ENCODE measurements at regions not wholly inside any gene's neighbourhood (a gene's known extent, or its start where the extent isn't known, plus 50 kb on each side); places are given as distances from the start of the nearest gene placed in this dataset.
A peak's percentile ranks its signal among the peaks of the same experiment; 100 is the strongest.
"Not testable (repeated sequence)": the region's sequence is repeated elsewhere in the genome, so short reads cannot be mapped to it uniquely, and the experiment has no call there.

DNA sequence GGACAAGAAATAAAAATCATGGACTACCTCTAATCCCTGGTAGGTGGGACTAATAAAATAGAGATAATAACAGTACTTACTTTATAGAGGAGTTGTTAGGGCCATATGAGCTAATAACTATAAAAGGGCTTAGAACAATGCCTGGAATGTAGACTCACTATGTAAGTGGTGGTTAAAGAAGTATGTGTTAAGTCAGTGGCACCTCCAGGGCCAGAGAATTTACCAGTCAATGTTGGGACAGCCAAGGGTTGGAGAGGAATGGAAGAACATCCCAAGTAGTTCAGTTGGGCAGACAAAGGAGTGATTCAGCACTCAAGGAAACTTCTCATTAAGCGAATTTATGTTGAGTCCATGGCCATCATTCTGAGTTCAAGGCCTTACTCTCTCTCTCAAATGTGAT, 116.8 kb downstream of the OTOR start:
- no peak for DNase-seq

DNA sequence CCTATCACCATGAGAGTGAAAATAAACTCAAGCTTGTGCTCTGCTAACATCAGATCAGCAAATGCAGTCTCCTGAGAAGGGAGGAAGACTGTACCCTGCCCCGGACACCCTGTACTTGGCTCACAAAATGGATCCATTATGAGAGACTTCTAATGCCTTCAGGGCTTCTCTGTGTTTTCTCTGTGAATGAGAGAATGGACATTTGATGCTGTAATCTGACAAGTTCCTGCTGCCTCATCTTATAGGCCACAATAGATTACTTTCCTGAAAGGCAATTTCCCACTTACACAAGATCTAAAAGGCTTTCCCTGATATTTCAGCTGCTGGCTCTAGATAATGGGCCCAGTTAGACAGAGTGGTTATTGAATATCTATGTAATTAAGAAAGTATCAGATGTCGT, 117.2 kb downstream of the OTOR start:
- DNase-seq: no peak

DNA sequence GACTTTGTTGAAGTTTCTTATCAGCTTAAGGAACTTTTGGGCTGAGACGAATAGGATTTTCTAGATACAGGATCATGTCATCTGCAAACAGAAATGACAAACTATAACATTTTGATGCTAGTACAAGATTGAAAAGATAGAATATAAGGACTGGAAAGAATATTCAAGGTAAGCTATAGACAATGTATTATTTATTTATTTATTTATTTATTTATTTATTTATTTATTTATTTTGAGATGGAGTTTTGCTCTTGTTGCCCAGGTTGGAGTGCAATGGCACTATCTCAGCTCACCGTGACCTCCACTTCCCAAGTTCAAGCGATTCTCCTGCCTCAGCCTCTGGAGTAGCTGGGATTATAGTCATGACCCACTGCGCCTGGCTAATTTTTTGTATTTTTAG, 125.0 kb downstream of the OTOR start:
- not testable (repeated sequence) for DNase-seq

DNA sequence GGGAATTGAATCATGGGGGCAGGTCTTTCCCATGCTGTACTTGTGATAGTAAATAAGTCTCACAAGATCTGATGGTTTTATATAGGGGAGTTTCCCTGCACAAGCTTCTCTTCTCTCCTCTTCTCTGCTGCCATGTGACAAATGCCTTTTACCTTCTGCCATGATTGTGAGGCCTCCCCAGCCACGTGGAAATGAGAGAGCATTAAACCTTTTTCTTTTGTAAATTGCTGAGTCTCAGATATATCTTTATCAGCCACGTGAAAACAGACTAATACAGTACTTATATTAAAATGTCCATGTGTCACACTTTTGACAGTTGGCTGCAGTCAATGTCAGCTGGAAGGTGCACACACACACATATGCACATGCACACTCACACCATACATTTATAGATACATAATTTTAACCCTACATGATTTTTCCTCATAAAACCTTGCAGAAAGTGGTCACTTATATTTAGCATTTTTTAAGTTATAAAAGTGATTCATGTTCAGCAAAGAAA, 128.9 kb downstream of the OTOR start:
- DNase-seq: no peak

DNA sequence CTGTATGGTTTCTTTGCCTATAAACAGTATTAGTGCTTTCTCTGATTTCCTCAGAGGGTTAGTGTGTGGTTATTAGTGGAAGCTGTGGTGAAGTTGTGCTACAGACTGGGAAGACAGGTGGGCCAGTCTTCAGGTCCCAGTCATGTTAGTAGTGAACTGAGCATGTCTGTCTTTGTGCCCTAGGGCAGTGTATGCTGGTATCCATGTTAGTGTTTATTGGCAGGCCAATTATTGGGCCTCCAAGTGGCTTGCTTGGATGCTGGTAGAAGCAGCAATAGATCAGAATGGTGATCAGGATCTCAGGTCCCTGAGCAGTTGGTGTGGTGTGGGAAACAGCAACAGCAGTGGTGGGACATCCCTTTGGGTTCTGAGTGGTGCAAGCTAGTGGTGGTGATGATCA, 137.6 kb downstream of the OTOR start:
- no peak for DNase-seq

DNA sequence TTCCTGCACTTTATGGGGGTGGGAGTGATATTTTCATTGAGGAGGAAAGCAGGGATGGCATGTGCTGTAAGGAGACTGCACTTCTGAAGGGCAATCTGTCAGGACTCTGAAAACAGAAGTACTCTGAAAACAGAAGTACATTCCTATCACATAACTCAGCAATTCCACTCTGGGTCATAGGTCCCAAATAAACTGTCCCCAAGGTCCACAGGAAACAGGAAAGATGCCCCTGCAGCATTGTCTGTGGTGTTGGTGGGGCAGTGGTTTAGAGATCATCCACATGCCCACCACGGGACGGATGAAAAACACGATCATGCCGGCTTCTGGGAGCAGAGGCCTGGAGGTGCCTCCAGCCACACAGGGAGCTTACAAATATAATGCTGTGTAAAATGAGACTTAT, 150.3 kb downstream of the OTOR start:
- DNase-seq: no peak

DNA sequence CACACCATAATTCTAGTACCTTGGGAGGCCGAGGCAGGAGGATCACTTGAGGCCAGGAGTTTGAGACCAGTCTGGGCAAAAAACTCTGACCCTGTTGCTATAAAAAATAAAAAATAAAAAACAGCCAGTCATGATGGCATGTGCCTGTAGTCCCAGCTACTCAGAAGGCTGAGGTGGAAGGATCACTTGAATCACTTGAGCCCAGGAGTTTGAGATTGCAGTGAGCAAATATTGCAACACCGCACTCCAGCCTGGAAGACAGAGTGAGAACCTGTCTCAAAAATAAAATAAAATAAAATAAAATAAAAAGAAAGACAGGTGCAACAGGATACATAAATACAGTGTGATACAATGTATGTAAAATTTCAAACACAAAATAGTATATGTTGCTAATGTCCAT, 154.5 kb downstream of the OTOR start:
- DNase-seq: no peak

DNA sequence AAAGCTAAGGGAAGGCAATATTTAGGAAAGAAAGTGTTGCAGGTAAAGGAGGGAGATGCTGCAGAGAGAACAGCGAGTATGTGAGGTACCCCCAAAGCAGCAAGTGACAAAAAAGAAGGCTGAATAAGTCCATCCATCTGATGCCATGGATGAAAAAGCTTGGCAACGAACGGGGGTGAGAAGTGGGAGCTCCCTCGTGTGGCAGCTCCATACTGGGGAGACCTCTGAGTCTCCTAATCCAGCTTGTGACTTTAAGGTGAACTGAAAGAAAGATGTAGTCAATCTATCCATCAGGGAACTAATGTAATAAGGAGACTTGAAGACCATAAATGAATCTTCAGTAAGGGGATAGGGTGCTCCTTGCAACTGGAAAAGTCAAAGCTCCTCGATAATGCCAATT, 156.6 kb downstream of the OTOR start:
- peak; percentile 0 for DNase-seq

DNA sequence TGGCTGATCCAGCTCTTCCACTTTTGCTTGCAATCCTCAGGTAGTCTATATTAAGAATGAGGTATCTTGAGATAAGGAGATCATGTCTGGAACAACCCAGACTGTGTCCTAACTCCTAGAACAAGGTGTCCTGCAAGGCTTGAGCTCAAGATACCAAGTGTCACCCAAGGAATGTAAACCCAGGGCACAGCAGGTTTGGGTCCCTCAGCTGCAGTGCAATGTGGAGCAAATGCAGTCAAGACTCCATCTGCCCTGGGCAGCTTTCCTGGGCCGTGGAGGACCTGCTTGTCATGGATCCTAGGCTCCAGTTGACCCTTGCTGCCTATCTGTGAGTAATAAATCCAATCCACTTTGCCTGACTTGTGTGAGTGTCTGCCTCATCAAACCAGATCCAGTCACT, 166.1 kb downstream of the OTOR start:
- no peak for DNase-seq

DNA sequence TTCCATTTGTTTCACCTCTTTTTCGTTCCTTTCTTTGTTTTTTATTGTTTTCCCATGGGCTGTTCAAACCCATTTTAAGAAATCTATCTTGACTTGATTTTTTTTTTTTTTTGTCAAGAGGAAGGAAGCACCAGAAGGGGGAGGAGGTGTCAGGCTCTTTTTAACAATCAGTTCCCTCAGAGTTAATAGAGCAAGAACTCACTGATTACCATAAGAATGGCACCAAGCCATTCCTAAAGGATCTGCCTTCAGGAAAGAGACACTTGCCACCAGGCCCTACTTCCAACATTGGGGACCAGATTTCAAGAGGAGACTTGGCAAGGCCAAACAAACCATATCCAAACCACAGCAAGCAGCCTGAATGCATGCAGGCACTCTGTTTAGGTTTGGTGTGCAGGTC, 168.0 kb downstream of the OTOR start:
- no peak for DNase-seq

DNA sequence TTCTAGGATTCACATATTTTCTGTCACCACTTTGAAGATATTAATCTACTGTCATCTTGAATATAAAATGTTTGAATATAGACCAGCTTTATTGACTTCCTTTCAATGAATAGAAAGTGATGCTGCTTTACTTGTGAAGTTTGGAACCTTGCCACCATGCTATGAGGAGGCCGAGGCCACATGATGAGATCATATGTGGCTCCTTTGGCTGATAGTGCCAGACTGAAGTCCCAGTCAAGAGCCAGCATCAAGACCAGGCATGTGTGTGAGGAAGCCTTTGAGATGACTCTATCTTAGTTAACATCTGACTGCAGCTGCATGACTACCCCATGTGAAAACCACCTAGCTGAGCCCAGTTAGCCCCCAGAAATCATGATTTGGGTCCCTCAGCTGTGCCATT, 169.5 kb downstream of the OTOR start:
- no peak for DNase-seq

DNA sequence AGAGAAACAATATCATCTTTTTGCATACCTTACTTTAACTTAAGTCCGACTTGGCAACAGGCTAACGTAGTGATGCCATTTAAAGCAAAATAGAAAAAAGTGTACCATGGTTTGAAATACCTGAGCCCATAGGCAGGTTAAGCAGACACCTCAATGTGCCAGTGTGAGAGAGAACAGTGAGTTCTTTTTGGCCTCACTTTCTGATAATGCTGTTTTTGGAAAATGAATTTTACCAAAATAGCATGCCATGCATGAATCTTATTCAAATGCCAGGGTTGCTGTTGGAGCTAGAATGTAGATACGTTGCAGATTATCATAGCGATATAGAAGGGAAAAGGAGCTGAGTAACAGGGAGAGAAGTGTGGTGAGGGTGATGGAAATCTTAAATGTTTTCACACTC, 170.2 kb downstream of the OTOR start:
- no peak for DNase-seq

DNA sequence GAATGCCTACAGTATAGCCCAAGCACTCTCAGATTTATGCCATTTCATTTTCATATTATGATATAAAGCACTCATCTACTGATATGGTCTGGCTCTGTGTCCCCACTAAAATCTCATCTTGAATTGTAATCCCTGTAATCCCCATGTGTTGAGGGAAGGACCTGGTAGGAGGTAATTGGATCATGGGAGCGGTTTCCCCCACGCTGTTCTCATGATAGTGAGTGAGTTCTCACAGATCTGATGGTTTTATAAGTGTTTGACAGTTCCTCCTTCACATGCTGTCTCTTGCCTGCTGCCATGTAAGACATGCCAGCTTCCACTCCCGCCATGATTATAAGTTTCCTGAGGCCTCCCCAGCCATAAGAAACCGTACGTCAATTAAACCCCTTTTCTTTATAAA, 171.7 kb downstream of the OTOR start:
- no peak for DNase-seq

DNA sequence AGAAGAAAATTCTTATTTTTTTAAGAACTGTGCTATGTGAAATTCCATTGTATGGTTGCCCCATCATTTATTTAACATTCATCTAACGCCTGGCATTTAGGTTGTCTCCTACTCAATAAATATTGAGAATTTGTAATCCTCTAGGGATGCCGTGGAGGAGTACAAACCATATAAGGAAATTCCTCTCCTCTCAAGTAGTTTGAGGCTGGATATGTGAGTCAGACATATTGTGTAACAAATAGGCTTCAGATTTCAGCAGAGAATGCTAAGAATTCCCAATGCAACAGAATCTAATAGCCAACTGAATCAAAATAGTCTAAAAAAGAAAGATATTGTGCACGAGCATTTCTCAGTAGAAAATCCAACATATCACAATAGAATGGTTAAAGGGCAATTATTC, 174.7 kb downstream of the OTOR start:
- no peak for DNase-seq

DNA sequence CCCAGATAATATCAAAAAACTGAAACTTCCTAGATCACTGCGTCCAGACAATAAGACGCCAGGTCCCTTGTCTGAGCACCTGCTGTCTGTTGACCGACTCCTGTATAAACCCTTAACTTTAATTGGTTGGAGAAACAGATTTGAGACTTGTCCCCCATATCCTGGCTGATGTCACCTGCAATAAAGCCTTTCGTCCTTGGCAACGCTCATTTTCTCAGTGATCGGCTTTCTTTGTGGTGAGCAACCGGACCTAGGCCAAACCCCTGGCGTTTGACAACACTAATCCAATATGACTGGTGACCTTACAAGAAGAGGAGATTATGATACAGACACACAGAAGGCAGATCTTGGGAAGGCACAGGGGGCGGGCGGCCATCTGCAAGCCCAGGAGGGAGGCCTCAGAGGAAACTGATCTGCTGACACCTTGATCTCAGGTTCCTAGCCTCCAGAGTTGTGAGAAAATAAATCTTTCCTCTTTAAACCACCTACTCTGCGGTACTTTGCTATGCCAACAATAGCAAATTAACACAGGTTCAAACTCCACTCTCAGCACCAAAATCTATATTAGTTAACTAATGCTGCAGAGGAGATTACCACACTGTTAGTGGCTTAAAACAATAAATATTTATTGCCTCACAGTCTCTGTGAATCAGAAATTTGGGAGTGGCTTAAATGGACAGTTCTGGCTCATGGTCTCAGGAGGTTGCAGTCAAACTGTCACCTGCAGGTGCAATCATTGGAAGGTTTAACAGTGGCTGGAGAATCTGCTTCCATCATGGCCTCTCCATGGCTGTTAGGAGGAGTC, 178.7 kb downstream of the OTOR start:
- DNase-seq: no peak

DNA sequence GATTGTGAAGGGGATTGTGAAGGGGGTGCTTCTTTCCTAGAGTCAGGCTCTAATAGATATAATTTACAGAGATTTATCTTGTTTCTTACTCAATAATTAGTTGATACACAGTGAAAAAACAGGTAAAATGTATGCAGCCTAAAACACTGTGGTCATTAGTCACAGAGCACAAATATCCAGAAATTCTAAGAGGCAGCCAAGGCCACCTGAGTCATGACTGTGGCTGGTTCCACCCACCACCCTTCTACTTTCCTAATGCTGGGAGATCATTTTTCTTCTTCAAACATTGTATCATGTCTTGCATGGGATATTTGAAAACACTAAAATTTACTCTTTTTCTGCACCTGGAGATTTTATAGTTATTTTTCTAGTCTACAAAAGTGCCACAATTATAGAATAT, 181.6 kb downstream of the OTOR start:
- DNase-seq: no peak

DNA sequence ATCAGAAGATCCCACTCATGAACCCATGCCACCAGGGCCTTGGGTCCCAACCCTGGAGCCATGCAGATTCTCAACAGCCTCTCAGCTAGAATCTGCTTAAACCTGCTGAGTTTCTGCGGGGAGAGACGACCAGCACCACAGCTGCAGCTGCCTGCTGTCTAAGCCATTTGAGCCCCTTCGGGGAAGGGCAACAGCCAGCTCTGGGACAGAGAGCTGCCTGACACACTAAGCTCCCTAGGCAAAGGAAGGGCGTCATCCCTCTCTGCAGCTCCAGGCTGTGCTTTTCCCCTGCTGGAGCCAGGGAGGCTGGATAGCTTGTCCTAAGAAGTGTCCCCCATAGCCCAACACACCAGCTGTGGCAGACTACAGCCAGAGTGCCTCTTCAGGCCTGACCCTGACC, 182.5 kb downstream of the OTOR start:
- no peak for DNase-seq

DNA sequence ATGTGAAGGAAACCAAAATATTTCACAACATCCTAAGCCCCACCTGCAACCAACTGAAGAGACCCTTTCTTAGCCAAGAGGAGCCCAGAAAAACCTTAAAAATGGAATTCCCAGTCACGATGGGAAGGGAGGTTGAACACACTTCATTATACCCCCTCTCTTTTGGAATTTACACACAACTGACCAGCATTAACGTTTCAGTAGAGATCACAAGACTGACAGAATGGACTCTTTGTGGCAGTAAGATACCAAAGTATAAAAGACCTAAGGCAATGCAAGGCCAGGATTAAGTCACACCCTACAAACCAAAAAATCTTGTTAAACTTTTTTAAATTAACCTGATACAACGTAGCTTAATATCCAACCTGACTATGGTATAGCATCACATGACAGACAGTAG, 190.9 kb downstream of the OTOR start:
- DNase-seq: no peak

DNA sequence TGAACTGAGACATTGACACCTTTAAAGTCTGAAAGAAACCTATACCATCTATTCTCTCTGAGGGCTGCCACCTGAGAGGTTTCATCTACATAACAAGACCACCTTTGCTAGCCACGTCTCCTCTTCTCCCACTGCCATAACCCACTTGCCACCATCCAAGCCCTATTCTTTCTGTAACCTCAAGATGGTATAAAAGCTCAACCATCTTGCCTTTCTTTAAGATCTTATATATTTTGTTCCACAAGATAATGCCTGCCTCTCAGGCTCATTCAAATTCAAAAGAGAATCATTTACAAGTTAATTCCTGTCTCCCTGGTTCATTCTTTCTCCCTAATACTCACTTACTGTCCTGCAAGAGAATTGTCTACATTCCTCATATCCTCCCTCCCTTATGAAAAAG, 192.5 kb downstream of the OTOR start:
- DNase-seq: no peak

DNA sequence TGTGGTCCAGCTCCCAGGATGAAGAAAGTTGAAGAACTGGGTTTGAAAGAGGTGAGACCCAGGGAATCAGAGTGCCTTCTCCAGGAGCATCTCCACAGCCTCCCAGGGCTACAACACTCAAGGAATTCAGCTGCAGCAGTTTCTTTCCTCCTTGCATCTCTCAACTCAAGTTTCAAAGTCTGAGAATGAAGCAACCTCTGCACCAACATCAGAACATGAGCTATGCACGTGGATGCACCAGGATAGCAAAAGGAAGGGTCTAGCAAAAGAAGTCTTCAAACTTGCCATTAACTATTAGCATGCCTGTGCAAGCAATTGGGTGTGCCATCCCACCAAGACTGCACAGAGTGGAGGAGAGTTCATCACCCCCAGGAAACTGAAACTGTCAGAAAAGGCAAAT, 193.9 kb downstream of the OTOR start:
- no peak for DNase-seq

DNA sequence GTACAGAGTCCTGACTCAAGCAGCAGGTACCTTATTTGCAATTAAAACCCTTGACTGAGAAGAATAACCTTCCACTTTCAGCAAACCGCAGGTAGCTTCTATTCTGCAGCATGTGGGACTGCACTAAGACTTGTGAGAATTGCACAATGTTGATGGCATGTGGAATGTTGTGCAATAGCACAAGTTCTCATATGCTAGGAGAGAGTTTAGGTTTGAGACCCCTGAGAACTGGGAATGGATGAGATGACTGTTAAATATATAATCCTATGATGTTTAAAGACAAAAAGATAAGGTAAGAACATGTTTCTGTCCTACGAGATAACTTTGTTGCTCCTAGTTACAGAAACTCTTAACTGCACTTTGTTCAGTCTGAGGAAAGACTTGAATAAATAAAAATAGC, 194.6 kb downstream of the OTOR start:
- peak; percentile 0 for DNase-seq

DNA sequence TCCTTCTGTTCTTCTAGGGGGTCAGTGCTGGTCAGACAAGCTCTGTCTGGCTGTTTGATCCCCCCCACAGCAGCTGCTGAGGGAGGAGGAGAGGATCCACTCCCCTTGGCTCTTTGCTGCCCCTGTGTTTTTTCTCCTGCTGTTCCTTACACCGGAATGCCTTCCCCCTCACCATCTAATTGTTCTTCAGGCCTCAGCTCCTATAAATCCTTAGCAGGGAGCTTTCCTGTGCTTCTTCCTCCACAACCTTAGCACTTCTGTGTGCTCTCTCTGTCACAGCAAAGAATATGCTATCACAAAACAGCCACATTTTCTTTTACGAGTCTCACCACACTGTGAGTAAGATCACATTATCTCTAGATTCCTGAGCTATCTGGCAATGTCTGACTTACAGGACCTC, 196.6 kb downstream of the OTOR start:
- DNase-seq: no peak

DNA sequence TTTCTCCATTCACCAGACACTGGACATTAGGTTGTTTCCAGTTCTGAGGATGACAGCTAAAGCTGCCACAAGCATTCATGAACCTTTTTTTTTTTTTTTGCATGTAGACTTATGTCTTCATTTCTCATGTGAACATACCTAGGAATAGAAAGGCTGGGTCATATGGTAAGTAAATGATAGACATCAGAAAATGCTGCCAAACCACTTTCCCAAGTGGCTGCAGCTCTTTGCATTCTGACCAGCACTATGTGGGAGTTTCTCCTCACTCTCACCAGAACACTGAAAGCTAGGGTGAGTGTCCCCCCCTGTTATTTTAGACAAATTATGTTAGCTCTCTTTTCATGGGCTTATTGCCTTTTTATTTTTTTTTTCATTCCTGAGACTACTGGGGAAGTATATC, 197.5 kb downstream of the OTOR start:
- DNase-seq: no peak

DNA sequence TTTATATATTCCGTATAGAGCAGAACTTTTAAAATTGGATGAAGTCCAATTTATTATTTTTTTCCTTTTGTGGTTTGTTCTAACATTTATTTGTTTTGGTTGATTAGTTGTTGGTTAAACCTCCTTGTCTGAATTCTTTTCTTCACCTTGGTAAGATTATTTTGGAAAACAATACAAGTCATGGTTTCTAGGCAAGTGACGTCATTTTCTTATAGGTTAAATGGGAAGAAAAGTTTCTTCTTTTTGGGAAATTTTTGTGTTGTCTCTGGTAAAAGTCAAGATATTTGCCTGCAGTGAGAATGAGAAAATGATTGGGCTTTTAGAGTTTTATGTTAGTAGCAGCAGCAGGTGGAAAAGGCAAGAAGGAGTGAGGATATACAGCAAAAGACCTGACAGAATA, 197.9 kb downstream of the OTOR start:
- no peak for DNase-seq

DNA sequence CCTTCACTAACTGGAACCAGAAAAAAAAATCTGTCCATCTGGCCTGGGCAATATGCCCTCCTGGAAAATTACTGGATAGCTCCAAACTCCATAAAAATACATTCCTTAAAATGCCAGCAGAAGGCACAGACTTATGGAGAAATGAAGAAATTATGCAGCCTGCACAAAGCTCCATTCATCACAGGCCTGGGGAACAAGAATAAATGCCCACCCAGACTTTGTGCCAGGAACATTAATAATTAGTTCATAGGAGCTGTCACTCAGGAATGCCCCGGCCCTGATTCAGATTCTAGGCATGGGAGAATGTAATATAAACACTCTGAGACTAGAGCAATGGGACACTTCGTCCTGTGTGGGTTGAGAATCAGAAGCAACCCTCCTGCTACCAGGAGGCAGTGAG, 199.3 kb downstream of the OTOR start:
- no peak for DNase-seq
